AG20443 (cell line): ENCODE measurements at regions not wholly inside any gene's neighbourhood (a gene's known extent, or its start where the extent isn't known, plus 50 kb on each side); places are given as distances from the start of the nearest gene placed in this dataset.

Source experiments
- DNase-seq: peaks from one replicate; pipeline ENCODE4 v3.0.0; 2012; ENCODE audit warnings: low spot score, mixed read lengths

DNA sequence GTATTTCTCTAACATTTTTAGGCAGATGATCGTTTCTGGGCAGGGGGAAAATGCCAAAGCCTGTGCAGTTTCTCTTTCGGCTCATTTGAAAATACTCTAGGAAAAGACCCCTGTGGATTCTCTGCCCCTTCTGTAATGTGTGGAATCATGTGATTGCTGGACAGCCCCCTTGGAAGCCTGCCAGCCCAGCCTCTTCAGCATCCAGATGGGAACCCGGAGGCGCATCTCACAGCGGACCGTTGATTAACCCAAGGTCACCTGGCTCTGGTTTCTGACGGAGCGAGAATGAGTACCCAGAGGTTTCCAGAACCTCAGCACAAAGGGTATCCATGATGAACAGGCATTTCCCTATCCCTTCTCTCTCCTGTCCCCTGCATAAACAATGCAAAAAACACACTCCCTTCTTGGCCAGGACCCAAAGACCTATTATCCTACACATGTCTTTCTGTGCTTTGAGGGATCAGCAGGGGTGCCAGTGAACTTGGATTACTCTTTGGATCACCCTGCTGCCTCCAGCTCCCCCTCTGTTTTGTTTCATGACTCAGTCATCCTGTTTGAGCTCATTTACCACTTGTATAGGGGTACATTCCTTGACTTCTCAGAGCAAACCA, 957.1 kb upstream of the RBFOX1 start:
- DNase-seq = no peak

DNA sequence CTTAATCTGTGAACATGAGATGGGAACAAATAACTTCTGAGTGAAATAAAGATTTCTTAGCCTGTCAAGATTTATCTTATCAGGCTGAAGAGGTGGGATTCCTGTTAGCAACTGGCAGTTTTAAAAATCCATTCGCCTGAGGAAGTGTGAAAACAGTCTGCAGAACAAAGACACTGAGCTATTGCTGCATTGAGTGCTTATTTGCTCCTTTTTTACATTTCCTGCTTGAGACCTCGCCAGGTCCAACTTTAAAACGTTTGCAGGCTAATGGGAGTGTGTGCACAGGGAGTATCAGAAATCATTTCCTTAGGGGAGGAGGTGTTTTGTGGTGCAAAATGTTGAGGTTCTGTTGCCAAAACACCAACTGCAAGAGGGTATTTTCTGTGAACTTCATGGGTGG, 957.8 kb upstream of the RBFOX1 start:
- DNase-seq = no peak

DNA sequence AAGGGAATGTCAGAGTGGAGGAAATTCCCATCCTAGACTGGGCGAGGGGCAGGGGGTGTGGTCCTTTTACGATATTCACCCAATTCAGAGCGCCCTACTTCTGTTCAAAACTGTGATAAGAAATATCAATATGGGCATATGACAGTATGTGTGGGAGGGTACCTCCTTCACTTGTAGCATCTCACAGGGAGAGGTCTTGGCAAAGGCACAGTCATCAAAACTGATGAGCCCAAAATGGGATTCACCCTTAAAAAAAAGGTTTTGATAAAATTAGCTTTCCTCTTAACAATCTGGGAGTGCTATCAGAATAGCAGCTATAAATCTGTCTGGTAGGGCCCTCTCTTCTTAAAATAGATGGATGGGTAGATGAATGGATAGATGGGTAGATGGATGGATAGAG, 967.8 kb upstream of the RBFOX1 start:
- DNase-seq = no peak

DNA sequence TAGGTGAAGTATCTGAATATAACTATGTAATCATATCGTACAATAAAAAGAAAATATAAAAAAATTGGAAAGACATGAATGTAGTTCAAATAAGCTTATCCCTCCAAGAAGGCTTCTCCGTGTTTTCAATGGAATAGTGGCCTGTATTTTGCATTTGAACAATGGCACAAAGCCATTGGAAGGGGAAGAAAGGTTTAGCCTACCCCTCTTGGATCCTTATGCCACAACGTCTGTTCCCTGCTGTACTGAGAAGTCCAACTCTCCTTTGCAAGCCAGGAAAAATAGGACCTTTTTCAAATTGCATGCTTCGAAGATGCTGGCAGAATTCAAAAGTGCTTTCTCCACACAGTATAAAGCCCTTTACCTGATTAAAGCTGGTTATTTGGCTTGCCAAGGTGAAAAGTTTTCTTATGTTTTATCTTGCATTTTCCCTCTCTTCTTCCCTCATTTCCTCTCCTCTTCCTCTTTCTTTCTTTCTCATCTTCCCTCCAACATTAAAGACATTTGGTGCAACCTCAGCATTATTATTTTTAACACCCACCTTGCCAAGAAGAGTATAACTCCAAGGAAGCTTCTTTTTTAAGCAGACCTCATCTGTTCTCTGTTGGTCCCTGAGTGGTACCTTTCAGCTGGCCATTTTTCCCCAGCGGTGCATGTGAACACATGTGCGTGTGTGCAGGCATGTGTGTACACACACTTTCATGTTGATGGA, 968.6 kb upstream of the RBFOX1 start:
- no peak for DNase-seq

DNA sequence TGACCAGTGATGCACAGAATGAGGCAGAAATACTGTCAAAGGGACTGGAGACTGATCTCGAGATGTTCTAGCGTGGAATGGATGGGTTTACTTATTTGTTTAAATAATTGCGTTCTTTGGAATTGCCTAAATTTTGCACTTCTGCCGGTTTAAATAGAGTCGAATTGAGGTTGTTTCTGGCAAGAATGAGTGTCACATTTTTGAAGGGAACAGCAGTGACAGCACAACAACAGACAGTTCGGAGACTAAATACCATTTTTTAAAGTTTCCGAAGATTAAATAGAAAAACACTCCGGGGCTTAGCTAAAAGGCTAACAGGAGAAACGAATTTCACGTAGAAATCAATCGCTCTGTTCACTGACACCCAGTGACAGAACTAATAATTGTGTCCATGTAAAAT, 969.2 kb upstream of the RBFOX1 start:
- DNase-seq = no peak

DNA sequence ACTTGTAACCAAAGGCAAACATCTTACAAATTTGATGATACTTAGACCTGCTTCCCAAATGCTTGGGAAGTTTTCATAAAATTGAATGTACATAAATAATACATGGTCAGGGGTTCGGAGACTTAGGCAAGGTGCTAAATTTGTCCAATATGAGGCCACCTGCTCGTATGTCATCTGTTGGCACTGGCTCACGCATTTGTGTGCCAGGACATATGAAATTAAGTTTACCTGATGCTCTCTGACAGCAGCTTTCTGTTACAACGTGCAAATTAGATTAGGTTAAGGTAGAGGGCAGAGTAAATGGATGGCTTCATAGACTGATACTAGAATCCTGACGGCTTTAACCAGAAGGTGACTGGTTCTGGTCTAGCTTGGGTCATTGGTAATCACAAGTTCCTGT, 970.3 kb upstream of the RBFOX1 start:
- no peak for DNase-seq

DNA sequence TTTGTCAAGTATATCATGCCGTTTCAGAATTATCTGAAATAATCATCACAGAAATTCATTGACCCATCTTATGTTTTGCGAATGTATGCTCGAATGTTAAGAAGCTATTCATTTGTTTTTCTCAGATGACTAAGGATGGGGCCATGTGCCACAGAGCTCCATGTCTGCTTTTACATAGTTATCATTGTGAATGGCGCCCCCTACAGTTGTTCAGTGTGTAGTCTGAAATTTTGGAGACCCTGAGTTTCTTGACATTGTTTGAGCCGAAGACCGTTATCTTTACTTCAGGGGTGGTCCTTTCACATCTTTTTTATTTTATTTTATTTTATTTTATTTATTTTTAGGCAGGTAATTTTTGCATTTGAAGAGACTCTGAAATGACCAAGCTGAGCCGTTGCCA, 972.0 kb upstream of the RBFOX1 start:
- no peak for DNase-seq

DNA sequence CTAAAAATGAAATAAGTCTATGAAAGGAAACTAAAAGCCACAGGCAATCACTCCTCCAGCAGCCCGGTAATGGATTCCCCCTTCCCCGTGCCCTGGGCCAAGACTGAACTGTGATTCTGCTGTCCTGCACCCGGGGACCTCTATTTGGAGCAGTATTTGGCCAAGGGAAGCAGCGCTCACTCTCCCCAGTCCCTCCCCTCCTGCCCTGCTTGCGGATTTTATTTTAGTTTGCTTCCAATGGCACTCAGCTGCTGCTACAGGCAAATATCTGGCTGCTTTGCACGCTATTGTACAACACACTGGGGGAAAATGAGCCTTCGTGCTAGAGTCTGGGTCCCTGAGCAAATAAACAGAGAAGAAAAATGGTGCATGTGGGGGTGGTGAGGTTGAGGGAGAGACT, 975.7 kb upstream of the RBFOX1 start:
- DNase-seq = no peak

DNA sequence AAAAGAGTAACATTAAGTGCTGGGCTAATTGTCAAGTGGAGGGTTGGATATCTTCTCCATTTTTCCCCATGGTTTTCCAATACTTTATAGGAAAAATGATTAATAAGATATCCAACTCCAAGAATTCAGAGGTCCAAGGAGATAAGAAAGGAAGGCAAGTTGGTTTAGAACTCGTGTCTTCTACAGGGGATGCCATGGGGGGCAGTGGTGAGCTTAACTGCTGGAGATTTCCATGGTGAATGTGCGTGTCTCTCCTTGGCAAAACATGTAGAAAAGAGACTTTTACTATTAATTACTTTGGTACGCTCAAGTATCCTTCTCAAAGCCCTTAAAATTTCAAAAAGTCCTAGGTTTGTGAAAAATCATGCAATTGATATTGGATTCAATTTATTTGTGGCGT, 982.9 kb upstream of the RBFOX1 start:
- no peak for DNase-seq

DNA sequence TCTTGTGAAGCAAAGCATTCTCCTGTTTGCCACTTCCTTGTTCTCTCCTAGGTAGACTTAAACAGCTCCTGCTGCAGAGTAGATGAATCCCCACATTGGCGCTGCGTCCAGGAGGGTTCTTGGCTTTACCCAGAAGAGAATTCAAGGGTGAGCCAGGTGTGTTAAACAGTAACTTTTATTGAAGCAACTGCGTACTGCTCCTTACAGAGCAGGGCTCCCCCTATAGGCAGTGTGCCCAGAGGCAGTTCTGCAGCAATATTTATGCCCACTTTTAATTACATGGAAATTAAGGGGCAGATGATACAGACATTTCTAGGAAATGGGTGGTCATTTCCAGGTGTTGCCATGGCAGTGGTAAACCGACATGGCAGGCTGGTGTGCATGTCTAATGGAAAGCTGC, 987.6 kb upstream of the RBFOX1 start:
- DNase-seq = no peak

DNA sequence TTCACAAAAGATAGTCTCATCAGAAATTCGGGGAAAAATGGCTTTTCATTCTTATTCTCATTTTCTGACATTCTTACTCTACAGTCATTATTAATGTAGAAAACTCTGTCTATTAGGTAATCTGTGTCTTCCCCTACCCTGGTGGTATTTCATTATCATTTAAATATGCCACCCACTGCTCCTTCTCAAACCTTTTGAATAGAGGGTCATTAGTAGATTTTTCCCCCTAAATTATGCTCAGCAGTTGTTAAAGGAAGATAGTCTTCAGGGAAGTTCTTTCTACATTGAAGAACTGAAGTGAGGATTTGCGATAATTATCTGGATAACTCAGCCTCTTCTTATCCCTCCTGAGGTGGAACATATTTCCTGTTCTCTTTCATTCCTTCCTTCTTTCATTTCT, 989.5 kb upstream of the RBFOX1 start:
- no peak for DNase-seq

DNA sequence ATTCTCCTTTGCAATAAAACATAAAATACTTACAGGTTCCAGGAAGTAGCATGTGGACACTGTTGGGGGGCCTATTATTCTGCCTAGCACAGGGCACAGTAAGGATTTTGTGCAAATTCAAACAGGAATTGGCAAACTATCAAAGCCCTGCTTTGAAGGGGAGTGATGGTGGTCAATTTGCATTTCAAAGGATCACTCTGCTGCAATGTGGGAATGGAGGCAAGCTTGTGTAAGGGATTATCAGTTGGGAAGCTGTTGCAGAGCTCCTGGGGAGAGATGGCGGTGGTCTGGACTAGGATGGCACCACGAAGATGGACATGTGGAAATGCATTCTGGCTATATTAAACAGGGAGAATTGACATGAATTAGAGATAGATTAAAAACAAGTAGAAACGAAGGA, 990.7 kb upstream of the RBFOX1 start:
- DNase-seq = no peak

DNA sequence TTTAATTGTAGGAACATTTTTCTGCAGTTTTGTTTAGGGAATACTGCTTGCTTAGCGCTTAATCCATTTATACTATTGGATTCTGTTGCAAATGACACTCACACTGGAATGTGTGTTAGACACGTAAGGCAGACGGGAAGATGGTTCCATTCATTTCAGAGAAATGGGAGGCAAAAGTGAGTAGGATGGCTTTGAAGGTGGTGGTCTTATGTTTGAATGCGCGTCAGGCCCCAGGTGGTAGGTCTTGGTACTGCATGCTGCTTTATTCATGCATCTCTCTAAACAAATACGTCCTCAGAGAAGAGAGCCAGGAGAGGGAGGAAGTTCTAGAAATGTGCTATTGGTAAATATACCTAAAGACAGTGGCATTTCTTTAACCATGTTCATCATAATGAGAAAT, 997.6 kb upstream of the RBFOX1 start:
- no peak for DNase-seq

DNA sequence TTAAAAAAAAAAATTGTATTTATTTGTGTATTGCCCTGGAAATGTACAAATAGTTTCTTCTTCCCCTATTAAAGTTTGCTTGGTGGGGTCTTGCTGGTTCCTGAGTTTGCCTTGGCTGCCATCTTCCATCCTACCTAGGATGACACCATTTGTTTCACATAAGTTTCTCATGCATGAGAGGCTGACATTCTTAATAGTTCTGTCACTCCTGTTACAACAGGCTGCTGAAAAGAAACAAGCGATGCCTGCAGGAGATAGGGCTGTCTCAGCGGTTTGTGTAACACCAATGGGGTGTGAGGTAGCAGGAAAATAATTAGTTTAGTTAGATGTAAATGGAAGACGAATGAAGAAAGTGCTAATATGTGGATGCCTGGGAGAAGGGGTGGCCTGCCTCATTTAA, 1000.9 kb upstream of the RBFOX1 start:
- DNase-seq = no peak

DNA sequence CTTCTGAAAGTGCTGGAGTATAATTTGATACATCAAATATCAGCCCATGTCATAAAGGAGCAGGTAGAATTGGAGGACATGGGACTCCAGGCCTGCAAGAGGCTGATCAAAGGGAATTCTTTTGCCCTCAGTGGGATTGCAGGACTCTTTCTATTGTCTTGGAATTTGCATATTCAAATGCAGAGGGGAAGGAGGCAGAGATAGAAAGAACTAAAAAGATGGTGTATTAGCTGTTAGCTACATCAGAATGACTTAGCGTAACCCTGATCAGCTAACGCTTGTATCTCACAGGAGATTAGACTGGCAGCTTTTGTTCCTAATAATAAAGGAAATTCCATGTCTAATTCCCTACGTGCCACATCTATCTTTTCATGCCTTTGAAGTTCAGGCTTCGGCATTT, 1014.7 kb upstream of the RBFOX1 start:
- DNase-seq = no peak

DNA sequence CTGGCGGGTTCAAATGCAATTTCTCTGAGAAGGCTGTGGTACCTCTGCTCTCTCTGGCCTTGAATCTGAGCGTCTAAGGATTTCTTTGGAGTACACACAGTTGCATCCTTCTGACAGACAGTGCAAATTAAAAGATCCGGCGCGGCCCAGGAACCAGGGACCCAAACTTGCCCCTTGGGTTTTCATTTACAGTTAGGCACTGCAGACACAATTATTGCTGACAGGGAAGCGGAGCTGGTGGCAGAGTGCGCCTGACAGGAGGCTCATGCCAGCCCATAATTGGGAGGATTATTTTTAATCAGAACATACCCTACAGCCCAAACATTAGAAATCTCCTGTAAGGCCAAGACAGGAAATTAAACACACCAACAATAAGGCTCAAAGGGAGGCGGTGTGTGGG, 1023.4 kb upstream of the RBFOX1 start:
- DNase-seq = no peak

DNA sequence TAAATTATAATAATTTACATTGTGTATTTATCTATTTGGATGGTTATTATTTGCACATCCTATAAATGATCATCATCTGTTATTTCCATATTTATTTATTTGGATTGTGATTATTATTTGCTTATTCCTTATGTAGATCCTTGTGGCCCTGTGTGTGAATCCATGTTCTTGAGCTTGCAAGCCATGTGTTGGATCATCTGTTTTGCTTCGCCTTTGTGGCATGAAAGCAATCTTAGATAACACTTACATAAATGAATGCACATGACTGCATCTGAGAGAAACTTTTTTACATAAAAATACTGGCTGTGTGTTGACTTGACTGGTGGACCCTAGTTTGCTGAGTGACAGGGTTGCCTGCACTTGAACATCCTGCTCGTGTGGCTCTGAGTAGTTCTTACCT, 1024.5 kb upstream of the RBFOX1 start:
- DNase-seq = no peak

DNA sequence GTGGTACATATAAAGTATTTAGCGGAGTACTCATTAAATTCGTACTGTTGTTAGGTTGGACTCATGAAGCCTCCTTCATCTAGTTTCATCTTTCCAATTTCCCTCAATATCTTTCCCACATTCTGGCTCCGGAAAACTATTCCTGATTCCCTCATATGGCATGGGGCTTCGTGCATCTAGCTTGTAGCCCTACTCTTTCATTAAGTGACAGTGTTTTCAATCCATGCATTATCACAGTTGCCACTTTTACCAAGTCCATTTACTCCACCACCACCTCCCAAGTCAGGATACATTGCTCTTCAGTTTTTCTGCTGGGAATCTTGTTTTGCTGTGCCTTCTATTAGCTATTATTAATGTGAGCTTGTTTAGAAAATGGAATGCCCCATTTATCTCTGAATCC, 1032.1 kb upstream of the RBFOX1 start:
- DNase-seq = no peak

DNA sequence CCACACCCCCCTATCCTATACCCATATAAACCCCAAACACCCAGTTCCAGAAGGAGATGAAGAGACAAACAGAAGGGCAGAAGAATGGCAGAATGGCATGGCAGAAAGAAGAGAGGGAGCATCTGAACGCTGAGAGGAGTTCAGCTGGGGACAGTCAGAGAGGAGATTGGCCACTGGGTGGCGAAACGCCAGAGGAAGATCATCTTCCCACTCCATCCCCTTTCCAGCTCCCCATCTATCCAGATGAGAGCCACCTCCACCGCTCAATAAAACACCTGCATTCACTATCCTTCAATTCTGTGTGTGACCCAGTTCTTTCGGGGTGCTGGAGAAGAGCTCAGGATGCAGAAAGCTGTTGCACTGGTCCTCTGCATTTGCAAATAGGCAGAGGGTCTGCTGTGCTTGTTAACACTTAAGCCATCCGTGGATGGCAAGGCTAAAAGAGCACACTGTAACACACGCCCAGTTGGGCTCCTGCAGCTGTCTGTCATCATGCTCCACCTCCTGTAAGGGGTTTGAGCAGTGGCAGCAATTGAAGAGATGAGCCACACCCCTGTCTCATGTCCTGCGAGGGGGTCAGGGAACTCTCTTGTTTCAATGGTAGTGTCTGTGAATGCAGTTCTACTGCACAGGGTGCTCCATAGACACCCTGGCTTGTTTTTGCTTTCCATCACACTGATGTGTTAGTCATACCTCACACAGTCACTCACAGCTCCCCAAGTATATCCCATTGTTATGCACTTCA, 1034.8 kb upstream of the RBFOX1 start:
- no peak for DNase-seq

DNA sequence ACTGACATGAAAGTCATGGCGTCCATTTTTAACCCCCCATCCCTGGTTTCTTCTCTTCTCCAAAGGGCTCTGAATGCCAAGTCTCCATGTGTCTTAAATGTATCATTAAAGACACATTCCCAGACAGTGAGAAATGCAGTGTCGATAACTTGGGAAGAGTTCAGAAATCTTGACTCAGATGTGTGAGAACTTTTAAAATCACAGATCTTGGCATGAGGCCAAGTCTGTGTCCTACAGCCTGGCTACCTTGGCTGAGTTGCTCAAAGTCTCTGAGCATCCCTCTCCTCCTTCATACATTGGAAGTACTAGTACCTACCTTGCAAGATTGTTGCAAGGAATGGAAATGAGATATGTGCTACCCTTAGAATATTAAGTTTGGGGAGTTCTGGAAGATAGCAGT, 1046.5 kb upstream of the RBFOX1 start:
- DNase-seq = no peak

DNA sequence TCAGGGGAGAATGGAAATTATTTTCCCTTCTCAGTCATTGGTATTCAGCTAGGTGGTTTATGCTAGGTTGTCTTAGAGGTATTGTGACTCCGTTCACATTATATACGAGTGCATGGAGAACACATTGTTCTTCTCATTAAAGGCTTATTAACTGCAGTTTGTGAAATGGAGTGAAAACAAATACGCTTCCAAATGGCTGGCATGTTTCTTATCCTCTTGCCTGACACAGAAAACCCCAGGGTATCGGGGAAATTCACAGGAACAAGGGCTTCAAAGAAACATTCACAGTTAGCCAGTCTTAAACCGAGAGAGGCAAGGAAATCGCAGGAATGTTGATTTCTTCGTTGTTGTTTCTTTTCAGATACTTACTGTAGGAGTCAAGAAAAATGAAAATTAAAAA, 1047.9 kb upstream of the RBFOX1 start:
- no peak for DNase-seq

DNA sequence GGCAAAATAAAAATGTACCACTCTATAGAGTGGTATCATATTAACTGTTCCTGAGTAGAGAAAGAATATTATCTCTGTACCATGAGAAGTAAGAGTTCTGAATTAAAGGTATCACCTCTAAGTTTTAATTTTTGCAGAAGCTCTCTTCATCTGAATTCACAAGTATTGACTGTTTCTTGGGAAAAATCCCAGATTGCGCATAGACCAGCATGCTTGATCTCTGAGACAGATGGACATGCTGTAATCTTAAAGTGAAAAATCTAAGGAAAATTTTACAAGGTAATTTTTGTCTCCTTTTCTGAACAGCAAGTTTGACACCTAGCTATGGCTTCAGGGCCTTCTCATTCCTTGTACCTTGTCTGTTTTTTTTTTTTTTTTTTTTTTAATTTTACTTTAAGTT, 1050.7 kb upstream of the RBFOX1 start:
- DNase-seq = no peak

DNA sequence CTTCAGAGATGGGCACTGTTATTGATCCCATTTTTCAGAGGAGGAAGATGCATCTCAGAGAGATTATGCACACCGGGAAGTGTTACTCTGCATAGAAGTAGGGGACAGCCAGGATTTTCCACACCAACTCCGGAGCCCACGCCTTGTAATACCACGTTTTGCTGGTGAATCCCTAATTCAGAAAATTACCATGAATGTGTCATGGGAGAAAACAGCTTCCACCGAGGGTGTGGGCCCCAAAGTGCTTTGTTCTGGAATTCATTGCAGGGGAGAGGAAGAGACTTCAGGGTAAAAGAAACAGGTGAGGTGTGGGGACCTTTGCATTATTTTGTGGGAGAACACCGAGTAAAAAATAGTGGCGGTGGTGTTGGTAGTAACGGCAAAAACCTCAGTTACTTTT, 1051.4 kb upstream of the RBFOX1 start:
- no peak for DNase-seq

DNA sequence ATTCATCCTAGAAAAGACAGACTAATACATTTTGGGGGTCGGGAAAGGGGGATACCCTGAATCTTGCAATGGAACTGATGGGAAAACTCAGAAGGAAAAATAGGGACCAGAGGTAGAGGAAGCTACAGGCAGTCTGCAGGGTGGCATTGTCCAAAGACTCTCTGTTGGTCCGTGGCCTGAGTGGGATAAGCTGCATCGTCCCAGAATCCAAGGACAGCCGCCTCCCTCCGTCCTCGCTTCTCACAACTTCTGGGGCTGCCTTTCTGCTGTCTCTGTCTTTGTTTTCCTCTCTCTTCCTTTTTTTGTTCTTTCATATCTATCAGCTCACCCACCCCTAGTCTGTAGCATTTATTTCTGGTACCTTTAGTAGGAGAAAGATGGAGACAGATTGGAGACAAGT, 1052.6 kb upstream of the RBFOX1 start:
- no peak for DNase-seq
